ENCODE measurements at regions not wholly inside any gene's neighbourhood (a gene's known extent, or its start where the extent isn't known, plus 50 kb on each side); places are given as distances from the start of the nearest gene placed in this dataset.

DNA sequence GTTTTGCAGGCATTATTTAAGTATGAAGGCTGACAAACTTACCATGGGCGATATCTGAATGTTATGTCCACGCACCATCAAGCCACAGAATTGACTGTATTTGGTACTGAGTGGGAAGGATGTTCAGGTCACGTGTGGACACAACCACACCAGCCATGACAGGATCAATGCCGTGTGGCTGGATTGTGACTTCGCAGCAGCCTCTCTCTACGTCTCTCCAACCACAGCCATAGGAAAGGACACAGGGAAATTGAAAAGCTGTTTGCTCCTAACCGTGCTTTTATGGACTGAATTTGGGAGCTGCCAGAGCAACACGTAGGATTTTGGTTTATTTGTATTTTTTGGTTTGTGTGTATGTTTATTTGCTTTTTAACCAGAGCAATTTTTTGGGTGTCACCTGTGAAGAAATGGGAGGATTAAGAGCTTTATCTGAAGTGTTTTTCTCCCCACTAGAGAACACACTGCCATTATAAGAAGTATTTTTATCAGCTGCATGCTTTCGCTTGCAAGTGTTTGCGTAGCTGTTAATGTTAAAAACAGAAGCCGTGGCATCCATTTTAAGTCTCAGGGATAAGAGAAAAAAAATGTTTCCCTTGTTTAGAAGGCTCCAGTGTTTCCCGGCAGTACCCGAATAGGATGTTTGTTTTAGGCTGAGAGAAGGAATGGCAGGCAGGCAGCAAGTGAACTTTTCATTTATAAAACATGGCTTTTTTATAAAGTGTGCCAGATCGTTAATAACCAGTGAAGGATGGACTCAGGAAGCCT lies 401.1 kb upstream of the NFE2L3 start:
- TF ChIP-seq, protein P1, sequence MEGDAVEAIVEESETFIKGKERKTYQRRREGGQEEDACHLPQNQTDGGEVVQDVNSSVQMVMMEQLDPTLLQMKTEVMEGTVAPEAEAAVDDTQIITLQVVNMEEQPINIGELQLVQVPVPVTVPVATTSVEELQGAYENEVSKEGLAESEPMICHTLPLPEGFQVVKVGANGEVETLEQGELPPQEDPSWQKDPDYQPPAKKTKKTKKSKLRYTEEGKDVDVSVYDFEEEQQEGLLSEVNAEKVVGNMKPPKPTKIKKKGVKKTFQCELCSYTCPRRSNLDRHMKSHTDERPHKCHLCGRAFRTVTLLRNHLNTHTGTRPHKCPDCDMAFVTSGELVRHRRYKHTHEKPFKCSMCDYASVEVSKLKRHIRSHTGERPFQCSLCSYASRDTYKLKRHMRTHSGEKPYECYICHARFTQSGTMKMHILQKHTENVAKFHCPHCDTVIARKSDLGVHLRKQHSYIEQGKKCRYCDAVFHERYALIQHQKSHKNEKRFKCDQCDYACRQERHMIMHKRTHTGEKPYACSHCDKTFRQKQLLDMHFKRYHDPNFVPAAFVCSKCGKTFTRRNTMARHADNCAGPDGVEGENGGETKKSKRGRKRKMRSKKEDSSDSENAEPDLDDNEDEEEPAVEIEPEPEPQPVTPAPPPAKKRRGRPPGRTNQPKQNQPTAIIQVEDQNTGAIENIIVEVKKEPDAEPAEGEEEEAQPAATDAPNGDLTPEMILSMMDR (conservative IDR thresholded peaks at IDR 0.05 in 1 of 2, IDR thresholded peaks at IDR 0.05 in 1 of 2; ENCODE audit: low read depth in 1 of 2, low read length in 2 of 2), result no peak
- TF ChIP-seq EZH2 (IDR thresholded peaks at IDR 0.05; ENCODE audit: low read length, missing control alignments), result no peak
